GM21526 (cell line): ENCODE measurements at regions not wholly inside any gene's neighbourhood (a gene's known extent, or its start where the extent isn't known, plus 50 kb on each side); places are given as distances from the start of the nearest gene placed in this dataset.

Experiments used
- ATAC-seq: cut with Tn5 transposase; IDR thresholded peaks from one replicate; pipeline ENCODE4 v1.9.1; 2021; ENCODE audit warnings: moderate library complexity; ENCODE audit not compliant: unreplicated experiment, low FRiP score

DNA sequence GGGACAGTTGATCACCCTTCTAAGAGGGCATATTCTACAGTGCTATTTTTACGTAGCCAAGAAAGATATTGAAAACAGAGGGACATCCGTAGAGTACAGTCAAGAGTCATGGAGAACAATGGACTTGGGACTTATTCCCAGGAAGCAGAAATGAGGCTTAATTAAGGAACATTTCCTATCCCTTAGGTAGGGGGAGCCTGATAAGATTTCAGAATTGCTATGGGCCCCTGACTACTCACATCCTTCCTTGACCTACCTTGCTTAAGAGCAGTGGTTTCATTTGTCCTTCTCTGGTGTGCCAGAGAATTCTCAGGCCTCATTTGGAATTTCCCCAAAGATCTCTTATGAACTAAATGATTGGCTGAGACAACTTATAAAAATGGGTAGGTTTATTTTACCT lies 189.5 kb upstream of the DTNBP1 start:
- no peak for ATAC-seq

DNA sequence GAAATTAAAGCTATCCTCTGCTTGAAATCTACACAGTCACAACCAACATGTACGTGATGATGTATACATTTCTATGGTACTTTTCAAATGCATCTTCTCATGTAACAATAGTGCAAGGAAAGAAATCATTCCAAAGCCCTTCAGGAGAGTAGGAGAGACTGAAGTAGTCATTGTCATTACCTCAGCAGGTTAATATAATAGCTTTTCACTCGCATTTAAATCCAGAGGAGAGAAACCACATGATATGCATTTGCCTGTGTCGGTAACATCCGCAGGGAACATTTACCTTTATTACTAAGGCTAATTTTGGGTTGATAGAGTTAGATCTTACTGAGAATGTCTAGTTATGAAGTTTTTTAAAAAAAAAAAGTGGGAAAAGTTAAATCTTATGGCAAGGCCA lies 186.6 kb upstream of the DTNBP1 start:
- ATAC-seq, result no peak

DNA sequence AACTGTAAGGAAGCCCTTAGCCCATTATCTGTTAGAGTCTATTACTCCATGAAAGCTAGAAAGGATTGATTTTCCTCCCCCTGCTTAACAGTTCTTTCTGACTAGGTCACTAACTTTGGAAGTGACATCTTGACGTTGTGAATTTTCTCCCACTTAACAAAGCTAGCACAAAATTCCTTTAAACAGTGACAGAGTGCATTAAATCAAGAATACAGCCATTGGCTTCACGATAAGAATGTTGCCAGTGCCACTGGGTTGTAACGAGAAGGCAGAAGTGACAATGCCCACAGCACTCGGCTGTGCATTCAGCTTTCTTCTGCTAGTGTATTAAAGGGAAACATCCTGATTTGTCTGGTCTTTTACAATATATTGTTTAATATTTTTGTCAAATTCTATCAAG lies 182.7 kb upstream of the DTNBP1 start:
- ATAC-seq, result no peak

DNA sequence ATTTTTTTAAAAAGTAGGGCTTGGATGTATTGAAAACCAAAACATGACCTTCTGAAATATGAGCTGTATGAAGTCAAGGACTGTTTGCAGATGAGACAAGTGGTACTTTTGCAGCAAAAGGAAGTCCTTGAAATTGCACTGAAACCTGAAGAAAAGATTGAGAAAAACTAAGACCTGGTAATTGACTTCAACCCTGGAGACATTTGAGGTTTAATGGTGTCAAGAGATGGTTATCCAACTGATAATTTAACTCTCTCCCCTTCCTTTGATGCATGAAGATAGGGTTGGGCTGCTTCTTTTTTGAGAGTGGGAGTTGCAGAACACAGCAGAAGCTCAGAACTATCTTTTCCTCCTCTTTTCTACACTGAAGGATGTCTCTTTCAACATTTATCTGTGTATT lies 180.9 kb upstream of the DTNBP1 start:
- ATAC-seq, result no peak

DNA sequence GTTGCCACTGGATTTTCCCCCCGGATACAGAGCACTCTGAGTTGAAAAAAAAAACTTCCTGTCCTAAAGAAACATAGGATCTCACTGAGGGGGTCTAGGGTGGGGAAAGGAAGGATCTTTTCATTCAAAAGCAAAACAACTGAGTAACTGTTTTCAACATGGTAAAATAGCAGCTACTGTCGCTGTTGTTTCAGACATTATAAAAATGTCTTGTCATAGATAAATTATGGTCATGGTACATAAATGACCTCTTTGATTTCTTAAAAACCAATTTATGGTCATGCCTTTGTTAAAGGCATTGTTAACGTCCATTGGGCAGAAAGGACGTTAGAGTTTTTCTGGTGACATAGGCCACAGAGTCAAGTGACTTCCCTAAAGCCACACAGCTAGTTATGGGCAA lies 180.4 kb upstream of the DTNBP1 start:
- no peak for ATAC-seq

DNA sequence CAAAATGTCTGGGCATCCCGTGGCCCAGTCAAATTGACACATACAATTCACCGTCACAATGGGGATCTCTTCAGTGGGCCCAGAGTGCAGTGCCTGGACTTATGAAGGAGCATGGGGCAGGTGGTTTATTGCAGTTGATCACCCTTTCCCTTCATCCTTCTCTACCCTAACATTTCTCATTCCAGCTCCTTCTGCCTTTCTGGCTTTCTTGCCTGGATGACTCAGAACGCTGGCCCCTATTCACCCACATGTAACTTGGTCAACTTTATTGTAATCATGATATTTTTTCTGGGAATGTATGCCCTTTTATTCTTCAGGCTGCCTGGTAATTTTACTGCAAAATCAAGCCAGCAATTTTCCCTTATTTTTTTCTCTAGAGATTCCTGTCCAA lies 179.9 kb upstream of the DTNBP1 start:
- no peak for ATAC-seq

DNA sequence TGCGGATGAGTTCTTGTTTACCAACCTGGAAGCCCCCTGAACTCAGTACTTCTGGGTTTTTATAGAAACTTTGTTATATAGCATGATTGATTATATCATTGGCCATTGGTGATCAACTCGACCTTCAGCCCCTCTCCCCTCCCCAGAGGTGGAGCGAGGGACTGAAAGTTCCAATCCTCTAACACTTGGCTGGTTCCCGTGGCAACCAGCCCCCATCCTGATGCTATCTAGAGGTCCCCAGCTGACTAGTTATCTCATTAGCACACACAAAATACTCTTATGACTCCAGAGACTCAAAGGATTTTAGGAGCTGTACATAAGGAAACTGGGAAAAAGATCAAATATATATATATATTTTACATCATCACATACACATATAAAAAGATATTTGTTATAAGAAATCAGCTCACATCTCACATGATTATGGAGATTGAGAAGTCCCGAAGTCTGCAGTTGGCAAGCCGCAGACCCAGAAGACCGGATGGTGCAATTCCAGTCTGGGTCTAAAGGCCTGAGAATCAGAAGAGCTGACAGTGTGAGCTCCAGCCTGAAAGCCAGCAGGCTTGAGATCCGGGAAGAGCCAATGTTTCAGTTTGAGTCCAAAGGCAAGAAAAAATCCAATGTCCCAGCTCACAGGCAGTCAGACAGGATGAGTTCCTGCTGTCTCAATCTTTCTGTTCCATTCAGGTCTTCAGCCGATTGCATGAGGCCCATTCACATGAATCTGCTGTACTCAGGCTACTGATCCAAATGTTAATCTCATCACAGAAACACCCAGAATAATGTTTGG lies 179.3 kb upstream of the DTNBP1 start:
- no peak for ATAC-seq

DNA sequence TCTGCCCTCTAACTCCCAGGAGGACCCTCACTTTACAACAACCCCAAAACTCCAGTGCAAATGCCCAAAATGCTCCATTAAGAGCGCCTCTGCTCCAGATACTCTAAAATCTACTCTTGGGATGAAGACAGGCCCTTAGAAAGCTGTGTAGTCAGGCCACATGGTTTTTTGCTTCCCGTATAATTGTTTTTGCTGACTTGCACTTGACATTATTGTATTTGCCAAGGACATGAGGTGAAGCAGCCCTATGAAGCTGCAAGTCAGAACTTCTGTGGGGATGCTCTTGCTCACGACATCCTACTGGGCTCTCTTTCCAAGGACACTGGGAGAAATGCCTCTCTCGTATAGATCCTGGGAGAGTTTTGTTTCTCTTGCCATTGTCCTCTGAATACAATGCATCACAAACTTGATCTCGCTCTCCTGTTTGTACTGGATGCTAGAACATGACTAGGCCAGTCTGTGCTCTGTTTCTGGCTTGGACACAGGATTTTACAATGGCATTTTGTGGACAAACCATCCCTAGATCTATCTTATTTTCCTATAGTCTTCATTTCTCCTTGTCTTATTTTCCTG lies 177.2 kb upstream of the DTNBP1 start:
- no peak for ATAC-seq

DNA sequence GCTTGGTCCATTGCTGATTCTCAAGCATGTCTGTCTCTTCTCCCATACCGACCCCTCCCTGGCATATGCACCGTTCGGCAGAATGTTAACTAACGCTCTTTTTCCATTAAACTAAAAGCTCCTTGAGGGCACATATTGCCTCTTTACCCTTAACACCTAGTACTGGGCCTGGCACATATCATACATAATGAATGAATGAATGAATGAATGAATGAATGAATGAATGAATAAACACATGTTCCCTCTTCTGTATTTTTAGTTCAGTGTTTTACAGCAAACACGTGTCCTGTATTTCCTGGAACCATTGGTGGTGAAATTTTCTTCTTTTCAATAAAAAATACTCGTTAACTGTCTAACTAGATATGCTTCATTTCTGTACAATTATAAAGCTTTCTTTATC lies 174.4 kb upstream of the DTNBP1 start:
- no peak for ATAC-seq

DNA sequence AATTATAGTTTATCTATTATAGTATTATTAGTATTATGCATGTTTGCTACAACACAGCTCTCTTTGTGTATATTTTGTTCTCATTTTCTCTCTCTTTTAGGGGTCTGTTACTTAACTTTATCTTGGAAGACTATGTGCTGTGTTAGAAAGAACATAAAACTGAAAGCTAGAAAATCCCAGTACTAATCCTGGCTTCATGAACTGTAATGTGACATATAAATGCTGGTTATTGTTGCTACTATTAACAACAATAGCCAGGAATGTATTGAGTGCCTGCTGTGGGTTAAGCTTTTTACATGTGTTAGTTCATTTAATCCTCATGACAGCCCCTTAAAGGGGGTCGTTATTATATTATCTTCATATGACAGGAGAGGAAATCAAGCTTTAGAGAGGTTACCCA lies 170.0 kb upstream of the DTNBP1 start:
- no peak for ATAC-seq

DNA sequence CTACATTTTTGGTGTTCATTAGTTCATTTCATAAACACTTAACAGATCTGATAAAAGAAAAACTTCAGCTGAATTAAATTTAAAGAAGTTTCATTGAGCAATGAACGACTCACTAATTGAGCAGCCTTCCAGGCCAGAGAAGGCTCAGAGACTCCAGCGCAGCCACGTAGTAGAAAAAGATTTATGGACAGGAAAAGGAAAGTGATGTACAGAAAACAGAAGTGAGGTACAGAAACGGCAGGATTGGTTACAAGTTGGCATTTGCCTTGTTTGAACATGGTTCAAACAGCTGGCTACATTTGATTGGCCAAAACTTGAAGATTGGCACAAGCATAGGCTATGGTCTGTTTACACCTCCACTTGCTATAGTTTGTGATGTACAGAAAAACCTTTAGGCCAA lies 166.3 kb upstream of the DTNBP1 start:
- no peak for ATAC-seq

DNA sequence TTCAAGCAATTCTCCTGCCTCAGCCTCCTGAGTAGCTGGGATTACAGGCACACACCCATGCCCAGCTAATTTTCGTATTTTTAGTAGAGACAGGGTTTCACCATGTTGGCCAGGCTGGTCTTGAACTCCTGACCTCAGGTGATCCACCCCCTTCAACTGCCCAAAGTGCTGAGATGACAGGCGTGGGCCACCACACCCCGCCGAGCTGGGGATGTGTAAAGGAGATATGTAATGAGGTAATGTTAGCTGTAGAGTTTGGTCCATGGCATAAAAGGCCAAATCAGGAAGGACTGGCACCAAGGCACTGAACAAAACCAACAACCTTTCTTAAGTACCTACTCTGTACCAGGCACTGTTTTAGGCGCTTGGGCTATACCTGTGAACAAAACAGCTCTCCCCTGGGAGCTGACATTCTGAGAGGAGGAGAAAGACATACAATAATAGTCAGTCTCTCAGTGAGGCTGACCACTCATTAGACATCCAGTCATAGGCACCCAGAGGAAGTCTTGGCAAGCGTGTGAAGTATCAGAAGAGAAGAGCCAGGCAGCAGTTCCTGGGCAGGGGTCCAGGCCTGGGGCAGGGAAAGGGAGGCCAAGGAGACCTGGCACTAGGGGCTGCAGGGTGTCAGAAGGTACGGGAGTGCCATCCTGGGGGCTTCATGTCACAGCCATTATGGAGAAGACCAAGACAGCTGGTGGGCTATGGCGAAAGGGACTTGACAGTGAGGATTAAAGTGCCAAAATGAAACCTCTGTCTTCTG lies 164.8 kb upstream of the DTNBP1 start:
- no peak for ATAC-seq

DNA sequence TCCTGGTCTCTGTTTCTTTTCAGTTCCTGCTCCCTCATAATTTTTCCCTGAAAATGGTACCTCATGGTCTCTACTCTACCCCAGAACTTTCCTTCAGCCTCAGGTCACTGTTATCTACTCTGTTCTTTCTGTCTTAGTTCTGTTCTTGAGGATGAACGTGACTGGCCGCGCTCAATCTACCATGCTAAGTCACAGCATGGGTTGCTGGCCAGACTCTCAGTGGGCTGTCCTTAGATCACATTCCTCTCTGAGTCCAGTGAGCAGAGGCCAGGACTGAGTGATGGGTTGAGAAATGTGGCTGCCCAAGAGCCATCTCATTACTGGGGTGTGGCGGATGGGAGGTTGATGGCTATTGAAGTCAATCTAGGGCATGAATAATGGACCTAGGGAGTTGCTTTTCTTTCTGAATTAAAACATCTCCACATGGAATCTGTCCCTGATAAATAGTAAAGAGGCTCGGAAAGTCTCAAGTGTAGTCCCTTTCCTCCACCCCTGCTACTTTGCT lies 164.0 kb upstream of the DTNBP1 start:
- no peak for ATAC-seq

DNA sequence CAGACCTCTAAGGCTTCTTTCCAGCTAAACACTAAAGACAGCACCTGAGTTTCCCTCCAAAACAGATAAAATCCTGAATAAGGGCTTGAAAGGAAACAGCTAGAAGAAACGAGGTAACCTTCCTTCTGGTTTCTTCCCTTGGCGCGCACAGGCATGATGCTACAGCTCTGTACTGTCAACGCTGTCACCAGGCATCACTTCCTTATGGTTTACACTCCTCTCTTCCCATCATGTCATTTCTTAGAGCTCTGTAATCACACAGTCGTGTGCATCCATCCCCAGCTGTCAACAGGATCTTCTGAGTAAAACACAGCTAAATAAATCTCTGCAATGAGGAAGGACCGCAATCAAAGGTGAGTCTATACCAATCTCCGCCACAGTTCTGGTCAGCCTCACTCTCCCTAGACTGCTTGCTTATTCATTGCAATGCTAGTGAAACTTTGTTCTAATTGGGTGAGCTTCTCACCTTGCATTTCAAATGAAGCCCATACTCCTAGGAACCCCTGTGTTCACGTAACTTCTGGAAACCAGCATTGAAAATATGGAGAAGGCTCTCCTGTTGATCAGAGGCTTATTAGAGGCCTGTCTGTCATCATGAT lies 162.6 kb upstream of the DTNBP1 start:
- ATAC-seq, result no peak

DNA sequence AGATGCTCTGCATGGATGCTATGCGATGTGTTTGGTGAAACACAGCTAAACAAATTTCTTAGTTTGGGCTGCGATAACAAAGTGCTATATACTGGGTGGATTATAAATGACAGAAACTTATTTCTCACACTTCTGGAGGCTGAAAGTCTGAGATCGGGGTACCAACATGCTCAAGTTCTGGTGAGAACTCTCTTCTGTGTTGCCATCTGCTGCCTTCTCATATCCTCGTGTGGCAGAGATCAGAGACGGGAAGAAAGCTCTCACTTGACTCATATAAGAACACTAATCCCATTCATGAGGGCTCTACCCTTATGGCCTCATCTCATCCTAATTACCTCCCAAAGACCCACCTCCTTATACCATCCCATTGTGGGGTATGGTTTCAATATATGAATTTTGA lies 162.0 kb upstream of the DTNBP1 start:
- no peak for ATAC-seq

DNA sequence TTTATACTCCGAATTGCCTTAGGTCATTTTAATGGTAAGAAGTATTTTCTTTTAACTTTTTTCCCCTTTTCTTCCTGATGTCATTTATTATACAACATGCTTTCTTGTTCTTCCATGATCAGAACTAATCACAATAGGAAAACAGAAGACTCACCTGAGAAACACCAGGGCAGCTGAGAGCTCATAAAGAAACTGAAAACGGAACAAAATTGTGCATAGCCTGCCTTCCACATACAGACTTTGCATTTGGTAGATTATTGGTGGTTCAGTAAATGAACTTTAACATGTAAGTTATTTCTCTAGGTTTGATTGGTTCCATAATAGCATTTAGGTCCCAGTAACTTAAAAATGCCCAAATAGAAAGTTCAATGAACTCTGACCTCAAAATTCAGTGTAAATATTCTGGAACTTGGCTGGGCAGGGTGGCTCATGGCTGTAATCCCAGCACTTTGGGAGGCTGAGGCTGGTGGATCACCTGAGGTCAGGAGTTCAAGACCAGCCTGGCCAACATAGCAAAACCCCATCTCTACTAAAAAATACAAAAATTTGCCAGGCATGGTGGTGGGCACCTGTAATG lies 161.1 kb upstream of the DTNBP1 start:
- ATAC-seq, result no peak

DNA sequence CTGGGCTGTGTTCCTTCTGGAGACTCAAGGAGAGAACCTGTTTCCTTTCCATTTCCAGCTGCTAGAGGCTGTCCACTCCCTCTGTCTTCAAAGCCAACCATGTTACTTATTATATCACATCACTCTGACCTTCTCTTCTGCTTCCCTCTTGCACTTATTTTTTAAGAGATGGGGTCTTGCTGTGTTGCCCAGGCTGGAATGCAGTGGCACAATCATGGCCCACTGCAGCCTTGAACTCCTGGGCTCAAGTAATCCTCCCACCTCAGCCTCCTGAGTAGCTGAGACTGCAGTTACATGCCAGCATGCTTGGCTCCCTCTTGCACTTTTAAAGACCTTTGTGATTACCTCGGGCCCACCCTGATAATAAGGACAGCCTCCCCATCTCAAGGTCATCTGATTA lies 160.0 kb upstream of the DTNBP1 start:
- ATAC-seq, result no peak

DNA sequence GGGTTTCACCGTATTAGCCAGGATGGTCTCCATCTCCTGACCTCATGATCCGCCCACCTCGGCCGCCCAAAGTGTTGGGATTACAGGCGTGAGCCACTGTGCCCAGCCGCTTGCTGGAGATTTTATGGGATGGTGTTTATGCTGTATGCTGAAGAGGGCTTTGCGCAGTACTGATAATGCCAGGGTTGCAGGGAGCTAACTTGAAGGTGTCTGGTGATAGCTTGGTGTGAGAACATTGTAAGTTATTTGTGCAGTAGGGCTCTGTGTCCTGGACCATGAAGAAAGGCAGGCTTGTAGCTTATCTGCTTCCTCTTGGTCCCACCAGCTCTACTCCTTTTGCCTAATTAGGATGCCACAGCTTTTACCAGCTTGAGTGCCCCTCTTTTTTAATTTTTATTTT lies 157.0 kb upstream of the DTNBP1 start:
- ATAC-seq, result no peak

DNA sequence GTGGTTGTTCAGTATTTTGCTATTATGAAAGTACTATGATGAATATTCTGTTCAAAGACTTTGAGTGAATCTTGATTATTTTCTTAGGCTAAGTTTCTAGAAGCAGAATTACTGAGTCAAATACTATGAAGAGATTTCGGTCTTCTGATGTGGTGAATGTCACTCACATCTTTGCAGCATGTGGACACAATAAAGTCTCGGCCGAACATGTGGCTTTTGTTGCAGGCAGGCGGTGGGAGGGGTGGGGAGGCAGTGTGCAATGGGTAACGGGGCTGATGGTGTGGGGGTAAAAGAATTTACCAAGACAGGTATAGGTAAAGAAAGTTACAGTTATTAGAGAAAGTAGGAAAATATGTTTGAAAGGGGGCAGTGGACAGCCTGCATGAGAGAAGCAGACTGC lies 156.4 kb upstream of the DTNBP1 start:
- ATAC-seq, result no peak

DNA sequence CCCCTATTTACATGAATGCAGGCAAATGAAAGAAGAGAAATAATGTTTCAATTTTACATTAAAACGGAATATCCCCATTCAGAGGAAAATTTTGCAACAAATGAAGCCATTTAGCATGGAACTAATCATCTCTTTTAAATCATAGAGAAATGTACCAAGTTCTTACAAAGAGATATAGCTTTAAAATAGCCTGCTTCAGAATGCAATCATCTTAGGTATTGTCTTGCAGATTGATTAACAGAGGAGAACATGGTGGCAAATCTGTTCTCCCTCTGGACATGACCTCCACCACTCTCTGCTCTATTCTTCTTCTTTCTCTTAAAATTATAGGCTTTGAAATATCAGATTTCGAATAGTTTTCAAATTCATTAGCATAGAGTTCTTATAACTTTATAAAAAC lies 155.7 kb upstream of the DTNBP1 start:
- ATAC-seq, result no peak

DNA sequence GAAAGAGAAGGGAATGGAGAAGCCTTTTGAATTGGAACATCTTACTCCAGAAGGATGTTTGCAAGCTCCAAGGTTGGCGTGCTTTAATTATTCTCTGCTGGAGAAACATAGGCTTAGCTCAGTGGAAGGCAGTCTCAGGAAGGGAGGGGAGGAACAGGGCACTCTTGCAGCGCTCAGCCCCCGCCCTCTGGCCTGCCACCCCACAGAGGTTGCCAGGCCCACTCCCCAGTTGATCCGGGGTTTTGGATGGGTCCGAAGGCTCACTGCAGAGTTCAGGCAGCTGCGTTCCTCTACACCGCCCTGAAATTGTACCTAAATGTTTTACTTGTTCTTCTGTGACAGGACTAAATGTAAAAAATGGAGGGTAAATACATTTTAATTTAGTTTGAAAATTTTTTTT lies 155.2 kb upstream of the DTNBP1 start:
- no peak for ATAC-seq
